SHP77 (cell line): ENCODE measurements at regions not wholly inside any gene's neighbourhood (a gene's known extent, or its start where the extent isn't known, plus 50 kb on each side); places are given as distances from the start of the nearest gene placed in this dataset.
"Not testable (repeated sequence)": the region's sequence is repeated elsewhere in the genome, so short reads cannot be mapped to it uniquely, and the experiment has no call there.

Source experiments
- DNase-seq, 2 experiments: peaks; one replicate each; lab custom pipeline; 2025; lab: John Stamatoyannopoulos, UW

DNA sequence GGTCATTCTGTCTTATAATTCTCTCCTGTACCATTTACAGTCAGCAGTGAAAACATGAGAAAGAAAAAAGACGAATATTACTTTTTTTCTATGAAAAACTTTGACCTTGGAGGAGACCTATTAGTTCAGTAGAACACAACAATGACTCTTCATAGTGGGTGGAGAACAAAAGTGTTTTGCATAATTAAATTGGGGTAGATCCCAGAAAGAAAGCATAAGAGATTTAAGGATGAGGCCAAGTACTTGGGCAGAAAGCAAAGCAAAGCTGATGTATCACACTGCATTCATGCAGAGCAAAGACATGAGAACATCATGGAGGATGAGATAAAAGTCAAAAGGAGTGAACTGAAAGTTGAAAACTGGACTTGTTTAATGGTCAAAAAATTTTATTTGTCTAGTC lies 1273.4 kb downstream of the ROBO2 start:
- no peak for DNase-seq

DNA sequence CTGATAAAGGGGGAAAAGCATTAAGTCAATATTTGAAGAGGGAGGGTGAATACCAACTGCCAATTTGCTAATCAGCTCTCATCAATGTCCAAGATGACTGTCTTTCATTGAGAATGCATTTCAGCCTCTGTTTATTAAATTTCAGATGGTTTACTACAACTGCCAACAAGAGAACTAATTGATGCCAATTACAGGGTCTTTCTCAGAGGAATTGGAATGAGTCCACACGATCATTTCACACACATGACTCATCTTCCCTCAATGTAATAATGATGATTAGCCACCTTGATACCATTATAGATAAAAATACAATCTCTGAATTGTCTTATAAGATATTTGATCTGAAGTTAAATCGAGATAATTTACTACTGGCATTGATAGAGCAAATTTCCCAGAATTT lies 1274.4 kb downstream of the ROBO2 start:
- no peak for DNase-seq

GRCh38 chr3:78317774-78318173 lies 1277.9 kb downstream of the ROBO2 start:
- DNase-seq: no peak

GRCh38 chr3:78322780-78323179 lies 1282.9 kb downstream of the ROBO2 start:
- DNase-seq: no peak

DNA sequence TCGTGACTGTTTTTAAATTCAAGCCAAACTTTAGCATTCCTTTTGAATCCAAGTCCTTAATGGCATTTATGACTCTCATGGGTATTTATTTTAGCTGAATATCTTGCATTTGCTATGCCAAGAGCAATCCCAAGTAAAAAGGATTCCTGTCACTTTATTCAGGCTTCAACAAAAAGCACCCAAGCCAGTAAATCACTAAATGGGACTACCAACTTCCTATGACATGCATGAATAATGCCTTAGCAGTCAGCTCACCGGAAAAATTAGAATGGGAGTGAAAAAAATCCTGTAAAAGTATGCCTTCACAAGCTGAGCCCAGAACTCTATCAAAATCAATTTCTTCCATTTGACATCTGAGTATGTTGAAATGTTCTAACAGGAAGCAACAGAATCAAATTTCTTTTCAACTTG lies 1297.9 kb downstream of the ROBO2 start:
- no peak for DNase-seq

- no peak for DNase-seq
These were observed 1298.5 kb downstream of the ROBO2 start for GRCh38 chr3:78338405-78338804.

DNA sequence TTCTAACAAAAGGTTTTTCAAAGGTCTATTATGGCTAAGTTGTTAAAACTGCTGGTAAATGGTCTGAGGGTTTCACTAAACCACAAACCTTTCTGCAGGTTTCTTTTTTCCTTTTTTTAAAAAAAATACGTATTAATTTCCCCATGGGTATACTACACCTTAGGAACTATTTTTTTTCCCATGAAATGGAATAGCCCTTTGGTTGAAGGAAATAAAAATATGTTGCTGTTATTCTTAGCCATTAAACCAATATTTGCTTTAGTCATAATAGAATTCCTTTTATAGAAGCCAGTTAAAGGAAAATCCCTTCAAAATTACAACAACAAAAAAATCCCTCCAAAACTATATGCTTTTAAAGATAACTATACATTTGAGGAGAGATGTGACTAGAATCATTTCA lies 1303.3 kb downstream of the ROBO2 start:
- DNase-seq: no peak

DNA sequence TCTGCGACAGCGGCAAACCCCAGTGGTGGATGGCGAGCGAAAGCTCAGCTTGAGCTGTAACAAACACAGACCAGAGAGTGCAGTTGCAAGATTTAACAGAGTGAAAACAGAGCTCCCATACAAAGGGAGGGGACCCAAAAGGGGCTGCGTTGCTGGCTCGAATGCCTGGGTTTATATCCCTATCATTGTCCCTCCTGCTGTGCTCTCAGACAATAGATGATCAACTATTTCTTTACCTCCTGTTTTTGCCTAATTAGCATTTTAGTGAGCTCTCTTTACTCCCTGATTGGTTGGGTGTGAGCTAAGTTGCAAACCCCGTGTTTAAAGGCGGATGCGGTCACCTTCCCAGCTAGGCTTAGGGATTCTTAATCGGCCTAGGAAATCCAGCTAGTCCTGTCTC lies 1304.4 kb downstream of the ROBO2 start:
- not testable (repeated sequence) for DNase-seq

DNA sequence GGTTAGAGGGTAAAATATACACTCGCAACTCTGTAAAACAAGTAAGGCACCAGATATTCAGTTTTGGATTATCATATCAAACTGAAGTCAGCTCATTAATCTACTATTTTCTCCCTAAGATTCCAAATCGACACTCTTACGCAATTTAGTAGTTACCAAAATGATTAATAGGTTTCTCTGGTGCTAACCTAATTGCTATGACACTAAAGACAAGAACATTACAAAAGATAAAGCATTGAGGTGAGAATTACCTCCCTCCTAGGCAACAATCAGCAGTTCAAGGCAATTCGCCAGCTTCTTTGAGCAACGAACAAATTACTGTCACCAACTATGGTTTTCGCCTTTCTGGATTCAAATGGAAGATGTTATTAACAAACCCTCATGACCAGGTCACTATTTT lies 1305.0 kb downstream of the ROBO2 start:
- DNase-seq: no peak

DNA sequence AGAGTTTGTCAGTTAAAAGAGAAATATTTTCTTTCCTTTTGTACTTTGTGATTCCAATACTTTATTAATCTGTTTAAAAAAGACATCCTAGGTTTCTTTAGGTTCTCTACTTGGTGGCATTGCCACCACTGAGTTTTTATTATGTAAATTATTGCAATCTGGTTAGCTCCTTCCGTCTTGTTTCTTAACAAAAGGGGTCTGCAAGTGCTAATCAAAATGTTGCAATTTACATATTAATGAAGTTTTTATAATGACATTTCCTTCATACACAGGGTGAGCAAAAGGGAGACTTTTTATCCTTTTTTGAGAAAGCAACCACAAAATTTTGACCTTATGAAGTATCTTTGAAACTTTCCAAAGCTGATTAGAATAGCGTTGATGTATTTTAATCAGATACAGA lies 1307.3 kb downstream of the ROBO2 start:
- no peak for DNase-seq

DNA sequence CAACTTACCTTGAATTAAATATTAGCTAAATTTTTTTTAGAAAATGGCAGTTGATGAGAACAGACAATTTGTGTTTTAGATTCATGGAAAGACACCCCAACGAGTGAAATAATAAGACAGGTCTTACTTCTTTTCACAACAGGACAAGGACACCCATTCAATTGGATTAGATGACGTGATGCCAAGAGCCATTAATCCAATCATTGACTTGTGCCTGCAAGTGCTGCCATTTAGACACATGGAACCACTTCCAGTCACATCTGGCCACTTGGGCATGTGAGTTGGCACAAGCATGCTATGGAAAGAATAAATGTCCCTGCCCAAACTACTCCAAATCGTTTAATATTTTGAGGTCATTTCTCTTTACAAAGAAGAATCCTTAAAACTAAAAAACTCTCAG lies 1308.8 kb downstream of the ROBO2 start:
- no peak for DNase-seq

- DNase-seq: no peak
These were observed 1309.7 kb downstream of the ROBO2 start for GRCh38 chr3:78349571-78349970.

- DNase-seq: no peak
These were observed 1311.4 kb downstream of the ROBO2 start for GRCh38 chr3:78351334-78351733.

DNA sequence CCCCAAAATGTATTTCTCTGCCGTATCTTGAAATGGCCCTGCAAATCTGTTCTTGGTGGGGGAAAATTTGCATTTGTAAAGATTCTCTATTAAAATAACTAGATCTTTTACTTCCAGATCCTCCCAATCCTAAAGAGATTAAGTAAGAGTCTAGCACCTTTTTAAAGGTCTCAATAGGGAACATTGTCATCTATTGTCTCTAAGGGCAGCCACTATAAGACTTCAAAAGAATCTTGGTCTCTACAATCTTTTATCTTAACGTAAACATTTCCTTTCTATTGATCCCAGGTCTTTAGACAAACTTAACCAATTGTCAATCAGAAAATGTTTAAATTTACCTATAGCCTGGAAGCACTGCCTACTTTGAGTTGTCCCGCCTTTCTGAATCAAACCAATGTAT lies 1313.3 kb downstream of the ROBO2 start:
- no peak for DNase-seq

DNA sequence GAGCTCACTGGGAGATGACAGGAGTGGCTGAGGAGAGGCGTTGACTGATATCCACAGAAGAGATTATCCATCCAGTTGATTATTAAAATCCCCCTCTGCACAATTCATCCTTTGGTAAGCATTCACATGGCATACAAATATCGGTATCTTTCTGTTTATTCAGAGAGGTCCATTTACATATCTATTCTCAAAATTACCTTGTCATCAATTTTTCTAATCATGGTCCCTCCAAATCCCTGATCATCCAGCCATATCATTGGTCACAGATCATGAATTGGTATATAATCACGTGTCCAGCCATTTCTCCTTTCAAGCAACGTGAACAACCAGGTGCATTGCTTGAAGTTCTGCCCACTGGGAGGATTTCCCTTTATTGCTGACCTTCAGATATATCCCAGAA lies 1321.0 kb downstream of the ROBO2 start:
- DNase-seq: no peak

DNA sequence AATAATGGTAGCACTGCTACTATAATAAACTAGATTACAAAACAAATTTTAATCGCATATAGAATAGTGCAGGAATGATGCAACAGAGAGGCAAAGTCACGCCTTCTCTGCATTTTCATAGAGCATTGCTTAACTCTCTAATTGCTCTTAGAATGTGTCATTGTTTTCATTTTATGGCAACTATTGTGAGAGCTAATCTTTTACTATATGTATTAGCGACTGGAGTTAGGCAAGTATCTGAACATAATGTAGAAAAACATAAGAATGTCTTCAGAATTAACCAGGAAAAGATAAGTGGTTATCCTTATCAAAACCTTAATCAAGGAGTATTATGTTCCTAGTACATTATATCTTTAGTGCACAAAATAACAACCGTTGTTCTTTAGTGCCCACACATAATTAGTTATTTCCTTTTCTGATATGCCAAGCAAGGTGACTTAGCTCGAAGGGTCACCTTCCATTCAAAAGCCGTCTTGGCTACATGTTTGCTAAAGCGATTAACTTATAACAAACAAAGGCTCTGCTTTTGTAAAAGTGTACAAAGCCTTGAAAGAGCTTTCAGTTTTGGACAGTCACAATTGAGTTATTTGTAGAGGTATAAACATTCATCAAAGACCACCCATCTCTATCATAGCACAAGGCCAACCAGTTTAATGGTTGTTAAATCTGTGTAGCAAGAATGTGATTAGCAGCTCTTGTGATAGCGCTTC lies 1328.9 kb downstream of the ROBO2 start:
- DNase-seq: no peak

- no peak for DNase-seq
These were observed 1350.3 kb downstream of the ROBO2 start for GRCh38 chr3:78390221-78390620.

DNA sequence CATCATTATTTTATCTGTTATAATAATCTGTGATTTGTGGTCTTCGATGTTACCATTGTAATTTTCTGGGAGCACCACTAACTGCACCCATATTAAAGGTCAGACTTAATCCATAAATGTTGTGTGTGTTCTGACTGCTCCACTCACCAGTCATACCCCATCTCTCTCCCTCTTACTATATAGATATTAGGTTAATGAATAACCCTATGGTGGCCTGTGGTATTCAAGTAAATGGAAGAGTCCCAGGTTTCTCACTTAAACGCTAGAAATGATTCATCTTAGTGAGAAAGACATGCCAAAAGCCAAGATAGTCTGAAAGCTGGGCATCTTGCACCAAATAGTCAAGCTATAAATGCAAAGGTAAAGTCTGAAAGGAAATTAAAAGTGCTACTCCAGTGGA lies 1358.5 kb downstream of the ROBO2 start:
- DNase-seq: no peak

DNA sequence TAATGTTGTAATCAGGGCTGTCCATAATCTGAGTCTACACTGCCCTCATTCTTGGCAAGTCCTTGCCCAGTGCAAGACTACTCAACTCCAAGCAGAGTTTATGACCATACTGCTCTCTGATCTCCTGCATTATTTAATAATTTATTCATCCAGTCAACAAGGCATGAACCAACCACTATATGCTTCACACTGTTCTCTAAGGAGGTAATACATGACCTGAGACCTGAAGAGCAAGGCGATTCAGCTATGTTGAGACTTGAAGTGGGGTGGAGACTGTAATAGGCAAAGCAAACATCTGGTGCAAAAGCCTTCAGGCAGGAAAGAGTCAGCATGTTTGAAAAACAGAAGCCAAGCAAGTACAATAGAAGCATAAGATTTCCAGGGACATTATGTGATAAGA lies 1362.8 kb downstream of the ROBO2 start:
- DNase-seq: no peak

DNA sequence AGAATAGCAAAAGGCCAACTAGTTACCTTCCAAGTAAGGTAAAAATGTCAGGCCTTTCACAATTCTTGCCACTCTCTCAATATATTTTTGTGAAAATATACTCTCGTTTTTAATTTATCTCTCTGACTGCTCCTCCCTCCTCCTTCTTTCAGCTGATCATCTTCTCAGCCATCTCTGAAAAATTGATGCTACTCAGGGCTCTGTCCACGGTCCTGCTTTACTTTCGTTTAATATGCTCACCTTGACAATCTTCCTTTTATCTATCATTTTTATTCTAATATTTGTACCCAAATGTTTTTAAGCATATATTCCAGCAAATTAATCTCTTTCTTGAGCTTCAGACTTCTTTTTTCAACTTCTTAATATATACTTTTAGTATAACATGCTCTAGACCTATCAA lies 1362.1 kb downstream of the ROBO1 start:
- no peak for DNase-seq

DNA sequence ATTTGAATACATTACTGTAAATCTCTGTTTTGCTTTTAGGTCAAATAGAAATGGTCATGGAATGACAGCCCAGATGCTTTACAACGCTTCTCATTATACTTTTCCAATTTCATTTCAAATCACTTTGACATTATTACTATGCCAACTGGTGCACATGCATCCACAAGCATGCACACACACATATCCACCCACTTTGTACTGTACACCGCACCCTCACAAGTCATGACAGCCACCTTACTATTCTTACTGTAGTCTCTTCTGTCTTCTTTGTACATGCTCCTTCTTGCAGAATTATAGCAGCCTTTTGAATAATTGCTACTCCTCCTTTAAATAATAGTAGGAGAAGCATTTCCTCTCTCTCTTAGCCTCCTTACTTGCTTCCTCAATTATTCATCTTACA lies 1361.4 kb downstream of the ROBO1 start:
- no peak for DNase-seq

- no peak for DNase-seq
These were observed 1357.7 kb downstream of the ROBO1 start for GRCh38 chr3:78410077-78410476.

DNA sequence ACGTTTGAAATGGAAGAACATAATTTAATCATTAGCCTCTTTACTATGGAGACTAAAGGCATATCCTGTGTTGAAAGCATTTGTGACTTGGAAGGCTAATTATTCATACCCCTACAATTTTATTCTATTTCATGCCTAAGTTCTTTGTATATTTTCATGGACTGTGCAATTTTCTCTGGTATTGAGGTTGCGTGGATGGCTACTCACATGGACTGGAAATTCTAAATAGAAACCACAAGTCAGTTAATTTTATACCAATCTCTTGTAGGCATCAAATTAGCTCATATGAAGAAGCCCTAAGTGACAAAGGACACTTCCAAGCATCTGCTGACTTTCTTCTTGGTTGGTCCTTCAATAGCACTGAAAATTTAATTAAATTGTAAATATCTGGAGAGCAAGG lies 1353.5 kb downstream of the ROBO1 start:
- no peak for DNase-seq

DNA sequence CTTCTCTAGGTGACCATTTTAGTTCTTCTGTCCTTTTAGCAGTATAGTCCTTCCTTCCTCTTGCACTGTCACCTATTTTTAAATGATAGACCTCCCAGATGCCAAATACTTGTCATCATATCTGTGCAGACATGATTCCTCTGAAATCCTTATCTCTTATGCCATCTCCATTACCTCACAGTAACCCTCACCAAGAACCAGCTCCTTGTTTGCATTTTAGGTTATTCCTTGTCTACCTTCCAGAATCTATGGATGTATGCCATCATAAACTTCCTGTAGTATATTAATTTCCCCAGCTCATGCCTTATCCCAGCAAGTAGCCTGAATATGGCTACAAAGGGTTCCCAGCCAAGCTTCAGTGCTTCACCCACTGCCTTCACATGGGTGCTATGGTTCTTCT lies 1347.2 kb downstream of the ROBO1 start:
- DNase-seq: no peak
